NCI-H1092 treated with DMSO at 0.1 percent for 48 hours (cell line): ENCODE measurements at regions not wholly inside any gene's neighbourhood (a gene's known extent, or its start where the extent isn't known, plus 50 kb on each side); places are given as distances from the start of the nearest gene placed in this dataset.

ENCODE experiments used
- DNase-seq: peaks from one replicate; lab custom pipeline; 2025; lab: John Stamatoyannopoulos, UW

- peak; percentile 47 for DNase-seq
These were observed 268.4 kb downstream of the GPR37 start for GRCh38 chr7:124497176-124497575.

GRCh38 chr7:124489925-124490324 lies 275.7 kb downstream of the GPR37 start:
- DNase-seq = peak; percentile 19

DNA sequence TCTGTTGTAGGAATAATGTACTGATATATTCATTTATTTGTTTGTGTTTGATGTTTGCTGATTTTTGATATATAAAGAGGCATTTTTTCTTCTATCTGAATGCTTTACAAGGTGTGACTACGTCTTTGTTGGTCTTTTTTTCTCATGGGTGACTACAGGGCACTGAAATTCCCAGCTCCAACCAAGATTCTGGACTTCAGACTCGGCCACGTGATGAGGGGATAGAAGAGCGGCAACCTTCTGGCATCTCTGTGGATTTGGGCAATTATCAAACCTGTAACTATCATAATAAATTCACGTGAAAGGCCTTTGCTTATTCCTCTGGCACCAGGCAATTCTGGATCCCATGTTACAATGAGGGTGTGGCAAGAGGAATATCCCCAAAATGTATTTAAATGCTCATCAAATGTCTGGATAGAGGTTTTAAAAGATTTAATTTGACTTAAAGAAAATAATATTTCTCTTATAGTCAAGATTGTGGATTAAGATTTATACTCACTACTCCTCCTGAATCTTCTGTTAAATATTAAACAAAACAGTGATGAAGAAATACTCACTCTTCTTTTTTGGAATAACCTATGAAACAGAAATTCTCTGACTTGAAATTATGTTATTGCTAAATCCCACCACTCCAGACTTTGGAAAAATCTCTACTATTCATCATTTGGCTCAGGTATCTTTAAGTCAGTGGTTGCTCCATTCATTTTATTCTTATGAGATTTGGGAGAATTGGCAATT lies 276.3 kb downstream of the GPR37 start:
- DNase-seq = no peak

DNA sequence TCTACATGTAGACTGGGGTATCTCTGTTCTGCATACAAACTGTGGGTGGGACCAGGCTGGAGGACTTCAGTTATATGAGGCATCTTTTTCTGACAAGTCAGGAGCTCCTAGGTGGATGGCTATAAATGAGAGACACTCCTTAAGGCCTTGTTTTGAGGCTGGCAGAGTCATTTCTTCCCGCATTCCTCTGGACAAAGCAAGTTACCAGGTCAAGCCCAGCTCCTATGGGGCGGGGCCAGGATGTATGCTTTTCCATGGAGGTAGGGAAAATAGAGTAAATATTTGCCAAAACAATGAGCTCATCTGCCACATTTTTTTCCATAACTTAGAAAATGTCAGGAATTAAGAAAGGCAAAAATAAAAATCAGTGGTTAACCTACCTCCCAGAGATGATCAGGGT lies 283.4 kb downstream of the GPR37 start:
- DNase-seq = no peak

GRCh38 chr7:124480821-124481290 lies 284.7 kb downstream of the GPR37 start:
- no peak for DNase-seq

GRCh38 chr7:124480036-124480820 lies 285.4 kb downstream of the GPR37 start:
- DNase-seq = no peak

DNA sequence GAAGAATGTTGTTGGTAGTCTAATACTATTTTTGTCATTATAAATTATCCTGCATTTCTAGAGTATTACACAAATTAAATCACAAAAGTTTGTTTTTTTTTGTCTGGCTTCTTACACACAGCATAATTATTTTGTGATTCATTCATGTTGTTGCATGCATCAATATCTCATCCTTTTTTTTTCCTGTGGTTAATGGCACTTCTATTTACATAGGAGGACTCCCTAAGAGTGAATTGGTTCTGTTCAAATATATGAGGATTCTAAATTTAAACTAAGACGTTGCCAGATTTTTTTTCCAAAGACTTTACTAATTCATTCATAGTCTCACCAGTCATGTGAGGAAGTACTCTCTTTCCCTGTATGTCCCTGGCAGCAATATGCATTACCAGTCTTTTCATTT lies 303.3 kb downstream of the GPR37 start:
- no peak for DNase-seq

DNA sequence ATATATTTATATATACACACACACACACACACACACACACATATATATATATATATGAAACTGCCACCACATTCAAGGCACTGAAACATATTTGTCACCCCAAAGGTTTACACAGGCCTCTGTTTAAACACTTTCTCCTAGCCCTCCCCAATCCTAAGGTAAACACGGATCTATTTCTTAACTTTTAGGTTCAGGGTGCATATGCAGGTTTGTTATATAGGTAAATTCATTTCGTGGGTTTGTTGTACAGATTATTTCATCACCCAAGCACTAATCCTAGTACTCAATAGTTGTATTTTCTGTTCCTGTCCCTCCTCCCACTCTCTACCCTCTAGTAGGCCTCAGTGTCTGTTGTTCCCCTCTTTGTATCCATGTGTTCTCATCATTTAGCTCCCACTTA lies 305.0 kb downstream of the GPR37 start:
- no peak for DNase-seq

DNA sequence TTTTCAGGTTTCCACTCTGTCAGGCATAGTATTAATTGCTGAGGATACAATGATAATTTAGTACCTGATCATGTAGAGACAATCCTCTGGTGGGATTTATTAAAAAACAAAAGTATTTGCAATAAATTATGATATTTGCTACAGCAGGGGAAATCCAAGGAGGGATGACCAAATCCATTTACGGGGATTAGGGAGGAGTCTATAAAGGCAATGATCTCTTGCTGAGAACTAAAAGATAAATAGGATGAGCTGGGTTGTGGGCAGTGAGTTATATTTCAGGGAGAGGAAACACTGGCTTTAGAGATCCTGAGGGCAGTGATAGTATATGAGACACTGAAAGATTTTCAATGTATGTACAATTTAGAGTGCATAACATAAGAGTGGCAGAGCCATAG lies 305.5 kb downstream of the GPR37 start:
- DNase-seq = no peak

DNA sequence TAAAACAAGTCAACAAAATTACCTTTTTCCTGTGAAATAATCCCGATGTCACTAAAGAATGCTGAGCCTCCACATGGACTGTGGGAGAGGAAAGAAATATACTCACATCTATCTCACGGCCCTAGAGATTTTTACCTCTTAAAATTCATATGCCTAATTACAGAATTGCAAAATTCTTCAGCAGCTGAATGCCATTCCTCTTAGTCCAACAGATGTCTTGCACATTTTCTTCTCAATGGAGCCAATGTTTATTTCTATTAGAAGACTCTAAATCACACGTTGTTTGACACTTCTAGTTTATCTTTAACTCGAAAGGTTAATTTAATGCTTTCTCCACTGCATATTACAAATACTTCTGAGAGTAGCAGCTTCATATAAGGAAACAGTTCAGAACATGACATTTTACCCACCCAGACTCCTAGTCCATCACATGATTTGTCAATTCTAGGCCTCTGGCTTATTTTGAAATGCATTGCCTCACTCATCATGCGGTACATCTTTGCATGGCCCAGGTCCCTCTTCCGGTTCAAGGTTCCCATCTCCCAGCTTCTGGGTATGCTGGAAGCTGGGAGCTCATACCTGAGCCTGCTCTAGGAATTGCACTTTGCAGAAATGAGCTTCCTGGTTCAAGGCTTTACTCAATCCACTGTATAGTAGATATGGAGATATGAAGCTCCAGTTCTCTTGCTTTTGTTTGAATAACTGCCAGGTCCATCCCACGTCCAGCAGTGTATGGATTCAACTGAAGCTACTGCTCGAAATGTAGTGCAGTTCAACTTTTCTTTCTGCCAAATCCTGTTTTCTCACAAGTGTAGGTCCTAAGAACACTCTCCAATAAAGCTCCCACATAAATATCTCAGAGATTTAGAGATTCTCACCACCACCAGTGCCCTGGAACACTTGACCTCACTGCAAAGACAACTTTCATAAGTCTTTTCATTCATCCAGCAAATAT lies 306.2 kb downstream of the GPR37 start:
- no peak for DNase-seq

- DNase-seq = no peak
These were observed 307.8 kb downstream of the GPR37 start for GRCh38 chr7:124457841-124458240.

DNA sequence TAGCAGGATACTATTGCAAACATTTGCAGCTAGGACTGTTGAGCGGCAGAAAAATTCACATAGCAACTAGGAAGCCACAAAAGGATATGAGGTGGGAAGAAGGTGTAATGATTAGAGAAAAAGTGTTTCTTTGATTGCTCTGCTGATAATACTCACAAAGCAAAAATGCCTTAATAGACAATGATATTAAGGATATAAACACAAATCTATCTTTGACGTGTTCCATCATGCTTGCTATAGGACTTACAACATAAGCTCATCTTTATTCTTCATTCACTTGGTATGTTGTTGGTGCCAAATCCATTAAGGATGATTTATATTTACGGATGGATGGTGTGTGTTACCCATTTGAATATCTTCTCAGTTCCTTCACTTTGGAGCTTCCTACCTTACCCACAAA lies 309.3 kb downstream of the GPR37 start:
- no peak for DNase-seq

- no peak for DNase-seq
These were observed 313.4 kb downstream of the GPR37 start for GRCh38 chr7:124452186-124452585.

DNA sequence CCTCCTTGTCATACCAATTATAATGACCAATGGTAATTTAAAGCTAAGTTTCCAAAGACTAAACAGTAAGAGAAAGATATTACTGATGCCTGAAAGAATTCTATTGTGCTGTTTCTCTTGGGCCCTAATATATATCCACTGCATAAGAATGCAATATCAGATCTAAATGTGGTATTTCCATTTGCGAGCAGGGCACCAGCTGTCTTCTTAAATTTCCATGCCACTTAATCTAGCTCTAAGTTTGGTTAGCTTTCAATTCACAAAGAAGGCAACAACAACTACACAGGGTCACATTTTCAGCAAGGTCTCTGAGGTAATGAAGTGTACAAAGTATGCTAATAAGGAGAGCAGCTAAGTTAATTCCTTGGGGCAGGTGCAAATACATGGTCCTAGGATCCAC lies 315.7 kb downstream of the GPR37 start:
- DNase-seq = no peak

DNA sequence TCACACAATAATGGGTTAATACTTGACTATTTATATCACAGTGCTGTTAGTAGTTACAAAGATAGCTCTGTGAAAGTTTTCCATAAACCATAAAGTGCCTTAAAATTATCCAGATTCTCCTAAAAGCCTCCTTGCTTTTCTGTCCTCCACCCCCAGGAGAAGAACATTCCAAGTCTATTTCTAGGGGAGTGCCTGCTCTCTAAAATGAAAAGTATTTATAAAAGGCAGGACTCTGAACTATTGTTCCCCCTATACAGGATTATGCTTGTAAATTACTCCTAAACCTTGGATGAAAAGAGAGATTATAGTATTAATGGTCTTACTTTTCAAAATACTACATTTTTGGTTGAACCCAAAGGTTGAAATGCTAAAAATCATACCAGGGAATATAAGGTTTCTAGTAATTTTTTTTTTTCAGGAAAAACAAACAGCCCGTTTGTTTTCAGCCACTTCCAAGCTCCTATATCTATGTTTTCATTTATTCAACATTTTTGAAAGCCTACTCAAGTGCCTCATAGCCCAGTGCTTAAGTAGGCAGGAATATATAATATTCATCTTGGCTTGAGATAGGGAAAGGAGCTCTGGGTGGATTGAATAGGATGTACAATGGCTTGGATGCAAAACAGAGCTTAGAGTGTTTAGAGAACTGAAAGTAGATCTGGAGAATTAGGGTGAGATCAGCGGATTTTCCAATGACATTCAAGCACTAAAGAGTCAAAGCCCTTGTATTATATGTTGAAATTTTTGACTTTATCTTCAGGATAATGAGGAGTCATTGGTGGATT lies 320.7 kb downstream of the GPR37 start:
- no peak for DNase-seq

DNA sequence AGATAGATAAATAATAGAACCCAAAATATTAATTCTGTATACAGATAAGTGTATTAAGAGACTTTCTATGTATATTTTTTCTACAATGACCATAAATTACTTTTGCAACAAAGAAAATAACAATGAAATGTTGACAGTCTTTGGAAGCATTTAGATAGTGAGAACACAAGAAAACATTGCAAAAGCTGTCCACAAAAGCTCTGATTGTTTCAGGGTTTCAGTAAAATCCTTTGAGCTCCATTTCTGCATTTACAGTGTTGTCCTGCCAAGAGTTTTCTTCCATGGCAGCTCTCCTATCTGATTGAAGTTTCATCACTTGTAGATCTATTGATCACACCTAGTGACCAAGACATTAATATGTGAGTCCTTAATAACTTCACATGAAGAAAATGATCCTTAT lies 321.8 kb downstream of the GPR37 start:
- no peak for DNase-seq

GRCh38 chr7:124440081-124440480 lies 325.5 kb downstream of the GPR37 start:
- DNase-seq = no peak

DNA sequence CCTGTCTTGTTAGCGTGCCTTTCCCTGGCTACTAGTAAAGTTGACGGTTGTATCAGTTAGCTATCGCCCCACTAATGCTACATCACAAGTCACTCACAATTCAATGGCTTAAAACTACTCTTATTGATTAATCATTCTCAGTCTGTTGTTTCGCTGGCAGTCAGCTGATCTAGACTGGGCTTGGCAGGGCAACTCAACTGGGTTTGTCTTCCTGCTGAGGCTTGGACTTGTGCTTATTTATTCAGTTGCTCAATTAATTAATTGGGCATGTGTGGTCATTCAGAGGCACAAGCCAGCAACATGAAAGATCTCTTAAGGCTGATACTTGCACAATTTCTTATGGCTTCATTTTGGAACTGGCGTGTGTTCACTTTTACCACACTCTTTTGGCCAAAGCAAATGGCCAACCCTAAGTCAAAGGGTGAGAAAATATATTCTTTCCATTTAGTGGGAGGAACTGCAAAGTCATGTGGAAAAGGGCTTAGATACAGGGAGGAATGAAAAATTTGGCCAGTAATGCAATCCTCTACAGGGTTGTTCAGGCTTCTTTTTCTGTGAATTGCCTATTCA lies 333.5 kb downstream of the GPR37 start:
- DNase-seq = no peak

- no peak for DNase-seq
These were observed 335.7 kb downstream of the GPR37 start for GRCh38 chr7:124429923-124430322.

DNA sequence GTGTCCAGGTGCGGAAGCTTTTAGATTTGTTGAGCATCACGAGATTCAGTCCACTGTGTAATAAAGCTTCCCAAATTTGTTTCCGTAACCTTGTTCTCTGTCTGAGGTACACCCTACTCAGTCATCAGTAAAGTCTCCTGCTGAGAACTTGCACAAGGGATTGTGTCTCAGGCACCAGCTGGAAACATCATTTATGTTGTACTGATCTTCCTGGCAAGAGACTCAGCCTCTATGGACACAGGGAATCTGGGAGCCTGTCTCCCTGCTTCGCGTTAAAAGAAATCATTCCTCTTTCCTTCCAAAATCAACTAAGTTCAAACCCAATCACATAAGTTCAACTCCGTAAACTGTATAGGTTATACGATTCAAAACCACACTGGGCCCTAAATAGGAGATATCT lies 336.8 kb downstream of the GPR37 start:
- no peak for DNase-seq

GRCh38 chr7:124426621-124427020 lies 339.0 kb downstream of the GPR37 start:
- no peak for DNase-seq
